ENCODE measurements at regions not wholly inside any gene's neighbourhood (a gene's known extent, or its start where the extent isn't known, plus 50 kb on each side); places are given as distances from the start of the nearest gene placed in this dataset.

DNA sequence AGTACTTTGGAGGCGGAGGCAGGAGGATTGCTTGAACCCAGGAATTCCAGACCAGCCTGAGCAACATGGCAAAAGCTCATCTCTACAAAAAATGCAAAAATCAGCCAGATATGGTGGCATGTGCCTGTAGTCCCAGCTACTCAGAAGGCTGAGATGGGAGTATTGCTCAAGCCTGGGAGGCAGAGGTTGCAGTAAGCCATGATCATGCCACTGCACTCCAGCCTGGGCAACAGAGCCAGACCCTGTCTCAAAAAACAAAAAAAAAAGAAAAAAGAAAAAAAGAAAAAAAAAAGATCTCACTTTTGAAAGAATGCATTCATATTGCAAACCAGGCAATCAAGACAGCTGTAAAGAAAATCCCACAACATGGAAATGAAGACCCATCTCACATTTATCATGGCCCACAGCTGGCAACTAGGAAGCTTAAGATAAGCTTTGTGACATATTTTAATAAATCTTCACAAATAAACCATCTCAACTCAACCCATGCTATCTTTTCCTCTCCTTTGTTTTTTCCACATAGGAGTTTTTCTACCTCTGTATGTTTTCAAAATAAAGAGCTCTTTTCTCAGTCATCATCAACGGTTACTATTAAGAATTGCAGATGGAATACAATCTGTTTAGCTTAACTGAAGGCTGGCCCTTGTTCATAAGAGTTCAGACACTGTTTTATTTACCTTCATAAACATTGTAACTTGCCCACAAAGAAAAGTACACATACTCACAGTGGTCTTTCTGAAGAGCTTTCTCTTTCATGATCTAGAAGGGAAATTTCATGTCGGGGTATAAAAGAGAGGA, 137.0 kb downstream of the MREG start (continued):
- TF ChIP-seq, protein P1, sequence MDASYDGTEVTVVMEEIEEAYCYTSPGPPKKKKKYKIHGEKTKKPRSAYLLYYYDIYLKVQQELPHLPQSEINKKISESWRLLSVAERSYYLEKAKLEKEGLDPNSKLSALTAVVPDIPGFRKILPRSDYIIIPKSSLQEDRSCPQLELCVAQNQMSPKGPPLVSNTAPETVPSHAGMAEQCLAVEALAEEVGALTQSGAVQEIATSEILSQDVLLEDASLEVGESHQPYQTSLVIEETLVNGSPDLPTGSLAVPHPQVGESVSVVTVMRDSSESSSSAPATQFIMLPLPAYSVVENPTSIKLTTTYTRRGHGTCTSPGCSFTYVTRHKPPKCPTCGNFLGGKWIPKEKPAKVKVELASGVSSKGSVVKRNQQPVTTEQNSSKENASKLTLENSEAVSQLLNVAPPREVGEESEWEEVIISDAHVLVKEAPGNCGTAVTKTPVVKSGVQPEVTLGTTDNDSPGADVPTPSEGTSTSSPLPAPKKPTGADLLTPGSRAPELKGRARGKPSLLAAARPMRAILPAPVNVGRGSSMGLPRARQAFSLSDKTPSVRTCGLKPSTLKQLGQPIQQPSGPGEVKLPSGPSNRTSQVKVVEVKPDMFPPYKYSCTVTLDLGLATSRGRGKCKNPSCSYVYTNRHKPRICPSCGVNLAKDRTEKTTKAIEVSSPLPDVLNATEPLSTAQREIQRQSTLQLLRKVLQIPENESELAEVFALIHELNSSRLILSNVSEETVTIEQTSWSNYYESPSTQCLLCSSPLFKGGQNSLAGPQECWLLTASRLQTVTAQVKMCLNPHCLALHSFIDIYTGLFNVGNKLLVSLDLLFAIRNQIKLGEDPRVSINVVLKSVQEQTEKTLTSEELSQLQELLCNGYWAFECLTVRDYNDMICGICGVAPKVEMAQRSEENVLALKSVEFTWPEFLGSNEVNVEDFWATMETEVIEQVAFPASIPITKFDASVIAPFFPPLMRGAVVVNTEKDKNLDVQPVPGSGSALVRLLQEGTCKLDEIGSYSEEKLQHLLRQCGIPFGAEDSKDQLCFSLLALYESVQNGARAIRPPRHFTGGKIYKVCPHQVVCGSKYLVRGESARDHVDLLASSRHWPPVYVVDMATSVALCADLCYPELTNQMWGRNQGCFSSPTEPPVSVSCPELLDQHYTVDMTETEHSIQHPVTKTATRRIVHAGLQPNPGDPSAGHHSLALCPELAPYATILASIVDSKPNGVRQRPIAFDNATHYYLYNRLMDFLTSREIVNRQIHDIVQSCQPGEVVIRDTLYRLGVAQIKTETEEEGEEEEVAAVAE (CRISPR knock-in tag; IDR thresholded peaks at IDR 0.05; ENCODE audit: borderline replicate concordance): no peak
- TF ChIP-seq, protein P2, sequence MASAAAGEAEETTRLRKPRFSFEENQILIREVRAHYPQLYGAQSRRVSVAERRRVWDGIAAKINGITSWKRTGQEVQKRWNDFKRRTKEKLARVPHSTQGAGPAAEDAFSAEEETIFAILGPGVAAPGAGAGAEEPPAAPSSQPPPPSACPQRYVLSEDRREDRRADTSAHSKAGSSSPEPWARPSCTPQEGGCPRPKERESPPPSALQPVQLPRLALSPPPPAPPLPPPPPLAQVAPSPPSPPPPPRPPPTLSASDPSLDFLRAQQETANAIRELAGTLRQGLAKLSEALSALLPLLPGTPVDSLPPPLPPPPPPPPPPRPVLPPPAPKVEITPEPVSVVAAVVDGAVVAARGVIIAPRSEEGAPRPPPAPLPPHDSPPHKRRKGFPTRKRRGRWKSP (CRISPR knock-in tag; IDR thresholded peaks at IDR 0.05): no peak; the same call in 1 of the 2 replicates
- no peak for TF ChIP-seq CBX1 (IDR thresholded peaks at IDR 0.05; ENCODE audit: low read depth)
- TF ChIP-seq, protein P3, sequence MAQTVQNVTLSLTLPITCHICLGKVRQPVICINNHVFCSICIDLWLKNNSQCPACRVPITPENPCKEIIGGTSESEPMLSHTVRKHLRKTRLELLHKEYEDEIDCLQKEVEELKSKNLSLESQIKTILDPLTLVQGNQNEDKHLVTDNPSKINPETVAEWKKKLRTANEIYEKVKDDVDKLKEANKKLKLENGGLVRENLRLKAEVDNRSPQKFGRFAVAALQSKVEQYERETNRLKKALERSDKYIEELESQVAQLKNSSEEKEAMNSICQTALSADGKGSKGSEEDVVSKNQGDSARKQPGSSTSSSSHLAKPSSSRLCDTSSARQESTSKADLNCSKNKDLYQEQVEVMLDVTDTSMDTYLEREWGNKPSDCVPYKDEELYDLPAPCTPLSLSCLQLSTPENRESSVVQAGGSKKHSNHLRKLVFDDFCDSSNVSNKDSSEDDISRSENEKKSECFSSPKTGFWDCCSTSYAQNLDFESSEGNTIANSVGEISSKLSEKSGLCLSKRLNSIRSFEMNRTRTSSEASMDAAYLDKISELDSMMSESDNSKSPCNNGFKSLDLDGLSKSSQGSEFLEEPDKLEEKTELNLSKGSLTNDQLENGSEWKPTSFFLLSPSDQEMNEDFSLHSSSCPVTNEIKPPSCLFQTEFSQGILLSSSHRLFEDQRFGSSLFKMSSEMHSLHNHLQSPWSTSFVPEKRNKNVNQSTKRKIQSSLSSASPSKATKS (CRISPR knock-in tag; IDR thresholded peaks at IDR 0.05): no peak
- peak; percentile 73 for TF ChIP-seq ELF3 (CRISPR knock-in tag; IDR thresholded peaks at IDR 0.05)
- no peak for TF ChIP-seq KAT8 (CRISPR knock-in tag; IDR thresholded peaks at IDR 0.05)
- TF ChIP-seq, protein P4, sequence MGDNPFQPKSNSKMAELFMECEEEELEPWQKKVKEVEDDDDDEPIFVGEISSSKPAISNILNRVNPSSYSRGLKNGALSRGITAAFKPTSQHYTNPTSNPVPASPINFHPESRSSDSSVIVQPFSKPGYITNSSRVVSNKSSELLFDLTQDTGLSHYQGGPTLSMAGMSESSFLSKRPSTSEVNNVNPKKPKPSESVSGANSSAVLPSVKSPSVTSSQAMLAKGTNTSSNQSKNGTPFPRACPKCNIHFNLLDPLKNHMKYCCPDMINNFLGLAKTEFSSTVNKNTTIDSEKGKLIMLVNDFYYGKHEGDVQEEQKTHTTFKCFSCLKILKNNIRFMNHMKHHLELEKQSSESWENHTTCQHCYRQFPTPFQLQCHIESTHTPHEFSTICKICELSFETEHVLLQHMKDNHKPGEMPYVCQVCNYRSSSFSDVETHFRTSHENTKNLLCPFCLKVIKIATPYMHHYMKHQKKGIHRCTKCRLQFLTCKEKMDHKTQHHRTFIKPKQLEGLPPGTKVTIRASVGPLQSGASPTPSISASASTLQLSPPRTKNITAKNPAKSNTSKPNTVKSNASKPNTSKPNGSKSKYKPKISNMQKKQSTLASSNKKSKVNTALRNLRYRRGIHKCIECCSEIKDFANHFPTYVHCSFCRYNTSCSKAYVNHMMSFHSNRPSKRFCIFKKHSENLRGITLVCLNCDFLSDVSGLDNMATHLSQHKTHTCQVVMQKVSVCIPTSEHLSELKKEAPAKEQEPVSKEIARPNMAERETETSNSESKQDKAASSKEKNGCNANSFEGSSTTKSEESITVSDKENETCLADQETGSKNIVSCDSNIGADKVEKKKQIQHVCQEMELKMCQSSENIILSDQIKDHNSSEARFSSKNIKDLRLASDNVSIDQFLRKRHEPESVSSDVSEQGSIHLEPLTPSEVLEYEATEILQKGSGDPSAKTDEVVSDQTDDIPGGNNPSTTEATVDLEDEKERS (CRISPR knock-in tag; IDR thresholded peaks at IDR 0.05): no peak
- no peak for TF ChIP-seq ARHGAP35 (CRISPR knock-in tag; IDR thresholded peaks at IDR 0.05; ENCODE audit: borderline replicate concordance)
- TF ChIP-seq ZNF792 (CRISPR knock-in tag; IDR thresholded peaks at IDR 0.05): no peak
- peak; percentile 94 for TF ChIP-seq HMG20A (CRISPR knock-in tag; IDR thresholded peaks at IDR 0.05; ENCODE audit: borderline replicate concordance)
- TF ChIP-seq LCORL (IDR thresholded peaks at IDR 0.05): no peak
- no peak for TF ChIP-seq LCORL (CRISPR knock-in tag; IDR thresholded peaks at IDR 0.05)
- TF ChIP-seq ZFX (CRISPR knock-in tag; IDR thresholded peaks at IDR 0.05; ENCODE audit: low read depth): no peak
- TF ChIP-seq, protein P5, sequence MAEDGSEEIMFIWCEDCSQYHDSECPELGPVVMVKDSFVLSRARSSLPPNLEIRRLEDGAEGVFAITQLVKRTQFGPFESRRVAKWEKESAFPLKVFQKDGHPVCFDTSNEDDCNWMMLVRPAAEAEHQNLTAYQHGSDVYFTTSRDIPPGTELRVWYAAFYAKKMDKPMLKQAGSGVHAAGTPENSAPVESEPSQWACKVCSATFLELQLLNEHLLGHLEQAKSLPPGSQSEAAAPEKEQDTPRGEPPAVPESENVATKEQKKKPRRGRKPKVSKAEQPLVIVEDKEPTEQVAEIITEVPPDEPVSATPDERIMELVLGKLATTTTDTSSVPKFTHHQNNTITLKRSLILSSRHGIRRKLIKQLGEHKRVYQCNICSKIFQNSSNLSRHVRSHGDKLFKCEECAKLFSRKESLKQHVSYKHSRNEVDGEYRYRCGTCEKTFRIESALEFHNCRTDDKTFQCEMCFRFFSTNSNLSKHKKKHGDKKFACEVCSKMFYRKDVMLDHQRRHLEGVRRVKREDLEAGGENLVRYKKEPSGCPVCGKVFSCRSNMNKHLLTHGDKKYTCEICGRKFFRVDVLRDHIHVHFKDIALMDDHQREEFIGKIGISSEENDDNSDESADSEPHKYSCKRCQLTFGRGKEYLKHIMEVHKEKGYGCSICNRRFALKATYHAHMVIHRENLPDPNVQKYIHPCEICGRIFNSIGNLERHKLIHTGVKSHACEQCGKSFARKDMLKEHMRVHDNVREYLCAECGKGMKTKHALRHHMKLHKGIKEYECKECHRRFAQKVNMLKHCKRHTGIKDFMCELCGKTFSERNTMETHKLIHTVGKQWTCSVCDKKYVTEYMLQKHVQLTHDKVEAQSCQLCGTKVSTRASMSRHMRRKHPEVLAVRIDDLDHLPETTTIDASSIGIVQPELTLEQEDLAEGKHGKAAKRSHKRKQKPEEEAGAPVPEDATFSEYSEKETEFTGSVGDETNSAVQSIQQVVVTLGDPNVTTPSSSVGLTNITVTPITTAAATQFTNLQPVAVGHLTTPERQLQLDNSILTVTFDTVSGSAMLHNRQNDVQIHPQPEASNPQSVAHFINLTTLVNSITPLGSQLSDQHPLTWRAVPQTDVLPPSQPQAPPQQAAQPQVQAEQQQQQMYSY (CRISPR knock-in tag; IDR thresholded peaks at IDR 0.05): no peak

All from HepG2 (cell line).